ENCODE measurements at regions not wholly inside any gene's neighbourhood (a gene's known extent, or its start where the extent isn't known, plus 50 kb on each side); places are given as distances from the start of the nearest gene placed in this dataset.

DNA sequence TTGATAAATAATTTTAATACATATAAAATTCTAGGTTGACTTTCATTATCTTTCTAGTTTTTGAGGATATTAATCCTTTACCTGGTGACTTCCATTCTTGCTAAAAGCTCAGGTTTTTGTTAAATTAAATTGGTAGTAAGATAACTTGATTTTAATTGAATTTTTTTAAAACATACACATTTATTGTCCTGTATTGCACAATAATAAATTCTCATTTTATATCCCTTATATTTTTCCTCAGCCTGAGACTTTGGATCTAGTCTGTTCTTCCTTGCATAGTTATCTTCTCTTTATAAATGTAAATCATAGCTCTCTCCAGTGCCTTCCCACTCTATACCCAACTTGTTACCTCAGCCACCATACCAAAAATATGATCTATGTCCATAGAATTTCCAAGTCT is 212.9 kb upstream of the CNTNAP2 start:
- H2AFZ ChIP-seq (ENCODE audit: insufficient read depth, low read depth, low read length, poor library complexity, severe bottlenecking): no peak overlapping the region
- H3K4me2 ChIP-seq (replicated peaks; ENCODE audit: extremely low read depth, low read length, poor library complexity, severe bottlenecking): no peak overlapping the region
- H3K27ac ChIP-seq (ENCODE audit: low read depth in 1 of 2, low read length in 2 of 2): no peak overlapping the region
- no peaks in the 10 kb centered on the region for H3K79me2 ChIP-seq (ENCODE audit: insufficient read depth, low read length)
- no peaks in the 10 kb centered on the region for H3K4me1 ChIP-seq (ENCODE audit: control insufficient read depth in 1 of 2, insufficient read depth in 2 of 2, low read length in 2 of 2)
- H3K36me3 ChIP-seq (replicated peaks in 1 of 2; ENCODE audit: control insufficient read depth in 1 of 2, insufficient read depth in 2 of 2, low read length in 2 of 2): no peaks in the 10 kb centered on the region
- TF ChIP-seq, protein P1, sequence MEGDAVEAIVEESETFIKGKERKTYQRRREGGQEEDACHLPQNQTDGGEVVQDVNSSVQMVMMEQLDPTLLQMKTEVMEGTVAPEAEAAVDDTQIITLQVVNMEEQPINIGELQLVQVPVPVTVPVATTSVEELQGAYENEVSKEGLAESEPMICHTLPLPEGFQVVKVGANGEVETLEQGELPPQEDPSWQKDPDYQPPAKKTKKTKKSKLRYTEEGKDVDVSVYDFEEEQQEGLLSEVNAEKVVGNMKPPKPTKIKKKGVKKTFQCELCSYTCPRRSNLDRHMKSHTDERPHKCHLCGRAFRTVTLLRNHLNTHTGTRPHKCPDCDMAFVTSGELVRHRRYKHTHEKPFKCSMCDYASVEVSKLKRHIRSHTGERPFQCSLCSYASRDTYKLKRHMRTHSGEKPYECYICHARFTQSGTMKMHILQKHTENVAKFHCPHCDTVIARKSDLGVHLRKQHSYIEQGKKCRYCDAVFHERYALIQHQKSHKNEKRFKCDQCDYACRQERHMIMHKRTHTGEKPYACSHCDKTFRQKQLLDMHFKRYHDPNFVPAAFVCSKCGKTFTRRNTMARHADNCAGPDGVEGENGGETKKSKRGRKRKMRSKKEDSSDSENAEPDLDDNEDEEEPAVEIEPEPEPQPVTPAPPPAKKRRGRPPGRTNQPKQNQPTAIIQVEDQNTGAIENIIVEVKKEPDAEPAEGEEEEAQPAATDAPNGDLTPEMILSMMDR (IDR thresholded peaks at IDR 0.05): no peak
- Mint-ChIP-seq H3K27ac (no peak overlapping the region), H3K4me3 (no peak overlapping the region), H3K9me3 (peaks cover 1 to 10% (median 3%) of the 10 kb centered on the region in 7 donors), H3K27me3 (ENCODE audit: low read depth in 3 of 3) (peaks cover 2 to 5% (median 2%) of the 10 kb centered on the region in 3 donors), H3K4me1 (no peaks in the 10 kb centered on the region), H3K36me3 (no peaks in the 10 kb centered on the region)
- peaks cover 12 to 15% of the 10 kb centered on the region in 2 donors for H3K9me3 ChIP-seq (replicated peaks in 1 of 2; ENCODE audit: control insufficient read depth in 1 of 2, insufficient read depth in 1 of 2, low read length in 2 of 2)
- H3K27me3 ChIP-seq (ENCODE audit: control insufficient read depth in 2 of 2, insufficient read depth in 2 of 2, low read length in 2 of 2): no peaks in the 10 kb centered on the region
- H3K9ac ChIP-seq (ENCODE audit: insufficient read depth, low read length, poor library complexity, severe bottlenecking): no peak overlapping the region
- no peak overlapping the region for H3K4me3 ChIP-seq (replicated peaks in 1 of 3; ENCODE audit: low read depth in 2 of 3, low read length in 3 of 3)
- intact Hi-C loops (cut with micrococcal nuclease): no loop called here
- no peaks in the 10 kb centered on the region for H4K20me1 ChIP-seq (ENCODE audit: insufficient read depth, low read length)
- DNase-seq: no peak

DNA sequence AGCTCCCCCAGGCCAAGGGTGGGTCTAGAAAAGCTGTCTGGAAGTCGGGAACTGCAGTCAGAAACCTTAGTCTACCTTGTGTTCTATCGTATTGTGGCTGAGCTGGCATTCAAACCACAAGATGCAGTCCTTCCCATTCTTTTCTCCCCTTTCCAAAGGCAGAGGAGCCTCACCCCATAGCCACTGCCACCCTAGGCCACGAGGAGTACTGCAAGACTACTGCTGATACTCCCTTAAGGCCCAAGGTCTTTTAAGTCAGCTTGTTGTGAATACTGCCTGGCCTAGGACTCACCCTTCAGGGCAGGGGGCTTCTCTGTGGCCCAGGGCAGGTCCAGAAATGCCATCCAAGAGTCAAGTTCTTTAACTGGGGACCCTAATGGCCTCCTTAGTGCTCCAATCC is 214.5 kb upstream of the CNTNAP2 start:
- H3K27me3 Mint-ChIP-seq (ENCODE audit: low read depth in 3 of 3): peaks cover 2 to 5% (median 2%) of the 10 kb centered on the region in 3 donors
- no peaks in the 10 kb centered on the region for H3K79me2 ChIP-seq (ENCODE audit: insufficient read depth, low read length)
- H3K36me3 ChIP-seq (replicated peaks in 1 of 2; ENCODE audit: control insufficient read depth in 1 of 2, insufficient read depth in 2 of 2, low read length in 2 of 2): no peaks in the 10 kb centered on the region
- no peak overlapping the region for H3K27ac Mint-ChIP-seq
- H3K9me3 Mint-ChIP-seq: peaks cover 1 to 10% (median 3%) of the 10 kb centered on the region in 7 donors
- TF ChIP-seq, protein P1 (IDR thresholded peaks at IDR 0.05): no peak
- no peak overlapping the region for H3K4me3 Mint-ChIP-seq
- H3K4me2 ChIP-seq (replicated peaks; ENCODE audit: extremely low read depth, low read length, poor library complexity, severe bottlenecking): no peak overlapping the region
- intact Hi-C loops (cut with micrococcal nuclease): no loop called here
- H3K4me1 ChIP-seq (ENCODE audit: control insufficient read depth in 1 of 2, insufficient read depth in 2 of 2, low read length in 2 of 2): no peaks in the 10 kb centered on the region
- H3K4me1 Mint-ChIP-seq: no peaks in the 10 kb centered on the region
- no peak overlapping the region for H2AFZ ChIP-seq (ENCODE audit: insufficient read depth, low read depth, low read length, poor library complexity, severe bottlenecking)
- no peaks in the 10 kb centered on the region for H4K20me1 ChIP-seq (ENCODE audit: insufficient read depth, low read length)
- WGBS (ENCODE audit: insufficient coverage): 20% methylated on average over 1 of the region's 3 CpGs
- H3K27me3 ChIP-seq (ENCODE audit: control insufficient read depth in 2 of 2, insufficient read depth in 2 of 2, low read length in 2 of 2): no peaks in the 10 kb centered on the region
- no peak overlapping the region for H3K9ac ChIP-seq (ENCODE audit: insufficient read depth, low read length, poor library complexity, severe bottlenecking)
- H3K36me3 Mint-ChIP-seq: no peaks in the 10 kb centered on the region
- H3K27ac ChIP-seq (ENCODE audit: low read depth in 1 of 2, low read length in 2 of 2): no peak overlapping the region
- no peak overlapping the region for H3K4me3 ChIP-seq (replicated peaks in 1 of 3; ENCODE audit: low read depth in 2 of 3, low read length in 3 of 3)
- DNase-seq: no peak
- H3K9me3 ChIP-seq (replicated peaks in 1 of 2; ENCODE audit: control insufficient read depth in 1 of 2, insufficient read depth in 1 of 2, low read length in 2 of 2): peaks cover 12 to 15% of the 10 kb centered on the region in 2 donors
